SU-DHL-6 (cell line): ENCODE measurements at regions not wholly inside any gene's neighbourhood (a gene's known extent, or its start where the extent isn't known, plus 50 kb on each side); places are given as distances from the start of the nearest gene placed in this dataset.

Experiments used
- CTCF ChIP-seq: fragments of 200-600 bp; sonication (generic); IDR thresholded peaks from one replicate; pipeline ENCODE4 v1.5.1; 2017; ENCODE audit warnings: antibody characterized with exemption, mild to moderate bottlenecking, low read length, moderate library complexity; ENCODE audit not compliant: insufficient read depth, poor library complexity, severe bottlenecking
- EZH2phosphoT487 ChIP-seq: fragments of 200-600 bp; sonication (generic), shearing (Covaris generic); conservative IDR thresholded peaks from 2 replicates; pipeline ENCODE4 v1.6.1; 2018; ENCODE audit warnings: mild to moderate bottlenecking, antibody characterized with exemption, low read length, moderate library complexity, mixed read lengths

GRCh38 chr4:188534297-188534696 is 395.1 kb downstream of the TRIML1 start:
- no peak for TF ChIP-seq CTCF
- TF ChIP-seq EZH2phosphoT487, result no peak
